ENCODE measurements at regions not wholly inside any gene's neighbourhood (a gene's known extent, or its start where the extent isn't known, plus 50 kb on each side); places are given as distances from the start of the nearest gene placed in this dataset.

- POLR2A ChIA-PET, result no interaction called here
Observed at GRCh38 chr4:22063613-22064012, 115.0 kb upstream of the KCNIP4 start.

GRCh38 chr4:22062676-22063075, 114.1 kb upstream of the KCNIP4 start:
- Histone ChIP-seq H3K27me3 (ENCODE audit: insufficient read depth) (no peaks in the 10 kb centered on the region), H3F3A (replicated peaks; ENCODE audit: insufficient read depth) (no peaks in the 10 kb centered on the region), H3K4me2 (no peak overlapping the region), H3K9me3 (no peaks in the 10 kb centered on the region), H3K9ac (no peak overlapping the region), H3K27ac (ENCODE audit: low read depth in 2 of 2, low read length in 1 of 2) (no peak overlapping the region), H3K4me1 (ENCODE audit: control insufficient read depth in 1 of 2, insufficient read depth in 2 of 2, low read depth in 1 of 2, low read length in 1 of 2) (no peaks in the 10 kb centered on the region), H3K36me3 (replicated peaks in 1 of 2; ENCODE audit: control insufficient read depth in 1 of 2, insufficient read depth in 2 of 2, low read length in 1 of 2) (no peaks in the 10 kb centered on the region), H3K4me3 (ENCODE audit: low read depth in 2 of 2, low read length in 1 of 2) (no peak overlapping the region), H3K79me2 (ENCODE audit: insufficient read depth) (no peaks in the 10 kb centered on the region), H3K9me2 (no peaks in the 10 kb centered on the region), H2AFZ (ENCODE audit: low read depth) (no peak overlapping the region), H4K20me1 (ENCODE audit: insufficient read depth) (no peaks in the 10 kb centered on the region)
- CTCF ChIA-PET, result no interaction called here
- 4% methylated on average over 3 of the region's 3 CpGs for WGBS (ENCODE audit: low lambda C conversion rate)
- no peak for DNase-seq
- POLR2A ChIA-PET, result no interaction called here
- TF ChIP-seq YY1 (IDR thresholded peaks at IDR 0.05; ENCODE audit: low read depth), result no peak
- TF ChIP-seq, protein P1, sequence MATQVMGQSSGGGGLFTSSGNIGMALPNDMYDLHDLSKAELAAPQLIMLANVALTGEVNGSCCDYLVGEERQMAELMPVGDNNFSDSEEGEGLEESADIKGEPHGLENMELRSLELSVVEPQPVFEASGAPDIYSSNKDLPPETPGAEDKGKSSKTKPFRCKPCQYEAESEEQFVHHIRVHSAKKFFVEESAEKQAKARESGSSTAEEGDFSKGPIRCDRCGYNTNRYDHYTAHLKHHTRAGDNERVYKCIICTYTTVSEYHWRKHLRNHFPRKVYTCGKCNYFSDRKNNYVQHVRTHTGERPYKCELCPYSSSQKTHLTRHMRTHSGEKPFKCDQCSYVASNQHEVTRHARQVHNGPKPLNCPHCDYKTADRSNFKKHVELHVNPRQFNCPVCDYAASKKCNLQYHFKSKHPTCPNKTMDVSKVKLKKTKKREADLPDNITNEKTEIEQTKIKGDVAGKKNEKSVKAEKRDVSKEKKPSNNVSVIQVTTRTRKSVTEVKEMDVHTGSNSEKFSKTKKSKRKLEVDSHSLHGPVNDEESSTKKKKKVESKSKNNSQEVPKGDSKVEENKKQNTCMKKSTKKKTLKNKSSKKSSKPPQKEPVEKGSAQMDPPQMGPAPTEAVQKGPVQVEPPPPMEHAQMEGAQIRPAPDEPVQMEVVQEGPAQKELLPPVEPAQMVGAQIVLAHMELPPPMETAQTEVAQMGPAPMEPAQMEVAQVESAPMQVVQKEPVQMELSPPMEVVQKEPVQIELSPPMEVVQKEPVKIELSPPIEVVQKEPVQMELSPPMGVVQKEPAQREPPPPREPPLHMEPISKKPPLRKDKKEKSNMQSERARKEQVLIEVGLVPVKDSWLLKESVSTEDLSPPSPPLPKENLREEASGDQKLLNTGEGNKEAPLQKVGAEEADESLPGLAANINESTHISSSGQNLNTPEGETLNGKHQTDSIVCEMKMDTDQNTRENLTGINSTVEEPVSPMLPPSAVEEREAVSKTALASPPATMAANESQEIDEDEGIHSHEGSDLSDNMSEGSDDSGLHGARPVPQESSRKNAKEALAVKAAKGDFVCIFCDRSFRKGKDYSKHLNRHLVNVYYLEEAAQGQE (IDR thresholded peaks at IDR 0.05; ENCODE audit: low read depth, low read length), result no peak
- TF ChIP-seq NFIC (IDR thresholded peaks at IDR 0.05; ENCODE audit: borderline replicate concordance), result no peak
- TF ChIP-seq TEAD4 (IDR thresholded peaks at IDR 0.05; ENCODE audit: borderline replicate concordance, insufficient read depth), result no peak
- no peak for TF ChIP-seq GABPA (IDR thresholded peaks at IDR 0.05; ENCODE audit: low read depth)
- TF ChIP-seq TAF1 (IDR thresholded peaks at IDR 0.05; ENCODE audit: borderline replicate concordance, low read depth, low read length), result no peak
- no peak for TF ChIP-seq RCOR1 (IDR thresholded peaks at IDR 0.05; ENCODE audit: low read length)
- no peak for TF ChIP-seq CHD2 (IDR thresholded peaks at IDR 0.05; ENCODE audit: low read length, partially characterized antibody)
- no peak for TF ChIP-seq RXRA (IDR thresholded peaks at IDR 0.05; ENCODE audit: borderline replicate concordance, low read depth)
- no peak for TF ChIP-seq RAD21 (IDR thresholded peaks at IDR 0.05; ENCODE audit: low read length)
- no peak for TF ChIP-seq MXI1 (IDR thresholded peaks at IDR 0.05; ENCODE audit: low read depth, low read length)

More at GRCh38 chr4:22063613-22064012, 115.0 kb upstream of the KCNIP4 start:
- Histone ChIP-seq H3K9ac (no peak overlapping the region), H3K27ac (ENCODE audit: low read depth in 2 of 2, low read length in 1 of 2) (no peak overlapping the region), H3K9me2 (no peaks in the 10 kb centered on the region), H2AFZ (ENCODE audit: low read depth) (no peak overlapping the region), H4K20me1 (ENCODE audit: insufficient read depth) (no peaks in the 10 kb centered on the region), H3K4me3 (ENCODE audit: low read depth in 2 of 2, low read length in 1 of 2) (no peak overlapping the region), H3K36me3 (replicated peaks in 1 of 2; ENCODE audit: control insufficient read depth in 1 of 2, insufficient read depth in 2 of 2, low read length in 1 of 2) (no peaks in the 10 kb centered on the region), H3K79me2 (ENCODE audit: insufficient read depth) (no peaks in the 10 kb centered on the region), H3K4me1 (ENCODE audit: control insufficient read depth in 1 of 2, insufficient read depth in 2 of 2, low read depth in 1 of 2, low read length in 1 of 2) (no peaks in the 10 kb centered on the region), H3K4me2 (no peak overlapping the region), H3K27me3 (ENCODE audit: insufficient read depth) (no peaks in the 10 kb centered on the region), H3K9me3 (no peaks in the 10 kb centered on the region), H3F3A (replicated peaks; ENCODE audit: insufficient read depth) (no peaks in the 10 kb centered on the region)
- CTCF ChIA-PET, result no interaction called here
- TF ChIP-seq SMC3 (IDR thresholded peaks at IDR 0.05; ENCODE audit: low read depth, low read length), result no peak
- TF ChIP-seq TEAD4 (IDR thresholded peaks at IDR 0.05; ENCODE audit: borderline replicate concordance, insufficient read depth), result no peak
- TF ChIP-seq RXRA (IDR thresholded peaks at IDR 0.05; ENCODE audit: borderline replicate concordance, low read depth), result no peak
- TF ChIP-seq PBX3 (IDR thresholded peaks at IDR 0.05), result no peak
- TF ChIP-seq RCOR1 (IDR thresholded peaks at IDR 0.05; ENCODE audit: low read length), result no peak
- TF ChIP-seq, protein P1 (IDR thresholded peaks at IDR 0.05; ENCODE audit: low read depth, low read length), result no peak
- TF ChIP-seq SIN3A (IDR thresholded peaks at IDR 0.05; ENCODE audit: borderline replicate concordance, low read depth, low read length), result no peak
- TF ChIP-seq EP300 (IDR thresholded peaks at IDR 0.05; ENCODE audit: borderline replicate concordance in 1 of 2, low read depth in 1 of 2, low read length in 1 of 2), result no peak
- no peak for TF ChIP-seq MXI1 (IDR thresholded peaks at IDR 0.05; ENCODE audit: low read depth, low read length)
- TF ChIP-seq FOXJ3 (CRISPR knock-in tag; IDR thresholded peaks at IDR 0.05), result no peak
- no peak for DNase-seq
- 24% methylated on average over 1 of the region's 1 CpG for WGBS (ENCODE audit: low lambda C conversion rate)
